B cell (primary cell): ENCODE measurements at regions not wholly inside any gene's neighbourhood (a gene's known extent, or its start where the extent isn't known, plus 50 kb on each side); places are given as distances from the start of the nearest gene placed in this dataset.

Source experiments
- CTCF ChIP-seq: fragments of 200-600 bp; IDR thresholded peaks from one replicate; pipeline ENCODE4 v1.8.0; 2022; ENCODE audit warnings: antibody characterized with exemption, mild to moderate bottlenecking
- EZH2 ChIP-seq: IDR thresholded peaks from 2 replicates; pipeline ENCODE4 v1.6.1; 2012; ENCODE audit warnings: borderline replicate concordance, low read depth, mild to moderate bottlenecking, moderate library complexity, low read length; ENCODE audit not compliant: insufficient read depth, poor library complexity, severe bottlenecking

- TF ChIP-seq CTCF (no peak), EZH2 (no peak)
These were observed 61.4 kb upstream of the HMCN1 start for GRCh38 chr1:185672719-185673360.
